GM18519 (cell line): ENCODE measurements at regions not wholly inside any gene's neighbourhood (a gene's known extent, or its start where the extent isn't known, plus 50 kb on each side); places are given as distances from the start of the nearest gene placed in this dataset.
"Not testable (repeated sequence)": the region's sequence is repeated elsewhere in the genome, so short reads cannot be mapped to it uniquely, and the experiment has no call there.

ENCODE experiments used
- ATAC-seq: cut with Tn5 transposase; IDR thresholded peaks from one replicate; pipeline ENCODE4 v1.9.1; 2021; ENCODE audit warnings: mild to moderate bottlenecking, moderate library complexity; ENCODE audit not compliant: unreplicated experiment, low FRiP score

DNA sequence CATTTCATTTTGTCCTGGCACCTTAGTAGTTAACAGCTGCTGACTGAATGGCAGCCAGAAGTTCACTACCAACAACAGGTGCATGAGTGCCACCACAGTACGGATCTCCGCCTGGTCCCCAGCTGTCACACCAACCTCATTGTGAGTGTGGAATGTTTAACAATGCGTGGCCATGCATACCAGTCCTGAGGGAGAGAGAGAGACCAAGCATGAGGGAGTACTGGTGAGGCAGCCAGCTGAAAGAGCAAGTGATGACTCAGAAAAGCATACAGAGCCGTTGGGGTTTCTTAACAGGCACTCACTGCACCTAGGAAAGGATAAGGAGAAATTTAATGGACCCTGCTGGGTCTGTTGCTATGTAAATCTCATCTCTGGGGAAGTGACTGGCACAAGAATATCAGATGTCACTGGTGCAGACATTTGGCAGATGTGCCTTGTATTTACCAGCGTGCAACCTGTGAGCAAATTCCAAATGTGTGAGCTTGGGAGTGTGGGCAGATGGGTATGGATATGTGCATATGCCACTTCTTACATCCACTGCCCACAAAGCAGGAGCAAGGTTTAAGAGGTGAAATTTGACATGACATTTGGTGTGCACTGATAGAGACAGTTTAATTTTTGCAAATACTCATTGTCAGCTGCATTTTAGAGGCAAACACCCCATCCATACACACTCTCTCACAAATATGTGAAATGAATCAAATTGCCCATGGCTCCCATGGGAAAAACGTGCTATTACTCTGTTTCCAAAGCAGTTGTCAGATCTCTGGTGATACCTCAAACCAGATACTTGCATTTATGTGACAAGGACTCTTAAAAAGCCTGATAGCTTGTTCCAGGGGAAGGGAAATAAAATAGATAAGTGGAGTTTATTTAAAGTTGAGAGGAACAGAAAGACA lies 245.2 kb upstream of the ARPP21 start:
- ATAC-seq: no peak

DNA sequence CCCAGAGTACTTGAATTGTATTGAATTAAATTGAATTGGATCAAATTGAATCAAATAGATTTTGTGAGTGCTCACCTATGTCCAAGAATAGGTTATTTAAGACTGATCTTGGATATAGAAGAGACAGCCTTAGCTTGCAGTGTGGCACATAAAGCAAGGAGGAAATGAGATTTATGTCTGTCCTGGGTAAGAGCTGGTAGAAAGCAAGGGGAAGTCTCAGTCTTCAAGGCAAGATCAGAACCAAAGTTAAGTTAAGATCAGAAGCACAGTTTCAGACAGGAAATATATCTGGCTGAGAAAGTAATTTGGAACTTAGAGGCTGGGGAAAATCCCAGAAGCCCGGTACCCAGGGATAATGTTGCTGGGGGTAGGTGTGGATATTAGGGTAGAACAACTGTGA lies 244.4 kb upstream of the ARPP21 start:
- ATAC-seq: no peak

DNA sequence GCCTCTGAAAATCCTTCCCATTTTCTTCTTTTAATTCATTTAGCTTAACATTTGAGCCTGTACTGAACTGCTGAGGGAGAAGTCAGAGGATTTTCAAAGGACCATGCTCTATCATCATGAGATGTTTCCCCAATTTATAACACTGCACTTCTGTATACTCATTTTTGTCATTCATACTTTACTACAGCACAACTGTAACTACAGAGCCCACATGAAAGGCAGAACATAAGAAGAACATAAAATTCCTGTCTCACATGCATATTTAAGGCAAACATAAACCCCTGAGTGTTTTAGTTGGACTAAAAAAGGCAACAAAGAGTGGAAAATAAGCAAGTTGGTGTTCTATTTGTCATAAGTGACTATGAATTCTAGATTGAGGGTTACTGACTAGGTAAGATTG lies 237.7 kb upstream of the ARPP21 start:
- no peak for ATAC-seq

DNA sequence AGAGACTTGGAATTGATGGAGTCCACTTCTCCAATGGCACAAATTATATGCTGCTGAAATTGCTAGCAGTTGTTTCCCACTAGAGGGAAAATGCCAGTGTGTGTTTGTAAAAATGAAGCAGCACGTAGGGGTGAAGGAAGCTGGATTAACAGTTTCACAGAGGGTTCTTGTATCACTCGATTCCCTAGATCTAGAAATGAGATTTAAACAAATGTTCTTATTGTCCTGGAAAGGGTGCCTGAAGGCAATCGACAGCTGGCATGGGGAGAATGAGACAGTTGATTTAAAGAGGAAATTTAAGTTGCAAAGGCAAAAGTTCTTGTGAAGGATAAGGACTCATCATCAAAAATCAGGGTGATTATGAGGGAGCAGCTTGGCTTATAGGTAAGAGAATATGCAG lies 234.8 kb upstream of the ARPP21 start:
- ATAC-seq: no peak

DNA sequence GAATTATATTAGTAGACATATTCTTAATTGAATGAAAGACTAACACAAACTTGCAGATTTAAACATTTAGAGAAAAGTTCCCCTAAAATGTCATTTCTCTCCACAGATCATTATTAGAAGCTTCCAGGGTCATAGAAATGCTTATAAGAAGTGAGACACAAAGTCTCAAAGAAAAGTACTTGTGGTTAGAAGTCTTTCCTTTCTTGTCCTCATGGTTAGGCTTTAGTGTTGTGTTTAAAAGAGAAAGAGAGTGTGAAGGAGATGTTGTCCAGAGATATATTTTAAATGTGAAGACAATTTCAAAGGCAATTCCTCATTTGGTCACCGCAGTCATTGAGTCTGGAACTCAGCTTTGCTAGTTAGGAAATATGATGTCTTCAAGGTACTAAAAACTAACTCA lies 230.4 kb upstream of the ARPP21 start:
- ATAC-seq: no peak

DNA sequence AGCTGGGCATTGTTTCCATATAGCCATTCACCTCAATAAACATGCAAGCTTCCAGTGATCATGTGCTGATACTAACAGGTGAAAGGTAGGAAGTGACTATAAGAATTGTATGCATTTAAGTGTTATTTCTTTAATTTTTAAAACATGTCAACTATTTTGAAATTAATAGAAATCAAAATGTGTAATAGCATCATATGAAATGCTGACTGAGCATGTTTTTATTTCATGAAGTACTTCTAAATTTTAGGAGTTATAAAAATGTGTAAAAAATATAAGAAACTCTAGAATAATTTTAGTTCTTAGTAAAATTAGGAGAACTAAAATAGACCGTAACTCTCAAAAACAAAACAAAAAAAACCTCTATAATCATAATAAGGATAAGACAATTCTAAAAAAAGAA lies 229.3 kb upstream of the ARPP21 start:
- no peak for ATAC-seq

DNA sequence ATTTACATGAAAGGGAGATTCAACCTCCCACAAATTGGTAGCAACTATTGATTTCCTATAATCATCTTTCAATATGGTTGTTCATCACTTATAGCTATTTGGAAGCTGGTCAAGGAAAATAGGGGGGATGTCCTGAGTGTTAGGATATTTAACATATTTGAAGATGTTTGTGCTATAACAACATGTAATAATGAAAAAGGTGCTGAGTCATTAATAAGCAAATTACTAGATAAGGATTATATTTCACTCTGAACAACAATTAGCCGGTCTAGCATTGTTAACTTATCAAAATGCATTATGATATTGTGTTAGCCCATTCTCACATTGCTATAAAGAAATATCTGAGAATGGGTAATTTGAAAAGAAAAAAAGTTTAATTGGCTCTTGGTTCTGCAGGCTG lies 225.8 kb upstream of the ARPP21 start:
- ATAC-seq: no peak

DNA sequence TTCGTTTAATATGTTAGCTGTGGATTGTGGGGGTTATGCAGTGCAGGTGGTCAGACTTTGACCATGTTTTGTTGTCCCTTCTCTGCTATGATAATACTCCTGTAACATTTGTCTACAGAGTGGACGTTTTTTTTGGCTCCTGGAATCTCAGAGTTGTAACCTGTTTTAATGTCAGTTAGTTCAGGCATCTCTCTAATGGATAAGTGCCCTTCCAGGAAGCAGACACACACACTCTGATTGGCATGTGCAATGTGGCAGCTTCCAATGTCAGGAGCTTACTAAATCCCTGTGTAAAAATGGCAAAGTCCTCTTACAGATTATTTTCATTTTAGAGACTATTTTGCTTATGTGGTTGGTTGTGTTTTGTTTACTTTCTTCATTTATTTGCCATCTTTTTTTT lies 222.2 kb upstream of the ARPP21 start:
- no peak for ATAC-seq

DNA sequence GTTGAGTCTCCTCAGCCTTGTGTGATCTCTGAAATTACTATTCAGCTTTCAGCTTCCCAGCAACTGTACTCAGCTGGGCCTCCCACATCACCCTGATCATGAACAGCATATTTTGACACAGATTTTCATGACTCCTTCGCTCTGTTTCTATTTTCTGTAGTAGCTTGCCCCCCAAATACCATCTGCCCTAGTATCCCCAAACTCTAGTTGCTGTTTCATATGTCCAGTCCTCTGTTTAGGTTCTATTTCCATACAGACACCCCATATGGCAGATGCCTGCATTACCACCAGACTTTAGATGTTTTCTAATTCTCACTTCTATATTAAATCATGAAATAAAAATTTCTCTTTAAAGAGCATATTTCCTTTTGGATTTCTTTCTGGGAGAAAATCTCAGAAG lies 217.2 kb upstream of the ARPP21 start:
- ATAC-seq: no peak

DNA sequence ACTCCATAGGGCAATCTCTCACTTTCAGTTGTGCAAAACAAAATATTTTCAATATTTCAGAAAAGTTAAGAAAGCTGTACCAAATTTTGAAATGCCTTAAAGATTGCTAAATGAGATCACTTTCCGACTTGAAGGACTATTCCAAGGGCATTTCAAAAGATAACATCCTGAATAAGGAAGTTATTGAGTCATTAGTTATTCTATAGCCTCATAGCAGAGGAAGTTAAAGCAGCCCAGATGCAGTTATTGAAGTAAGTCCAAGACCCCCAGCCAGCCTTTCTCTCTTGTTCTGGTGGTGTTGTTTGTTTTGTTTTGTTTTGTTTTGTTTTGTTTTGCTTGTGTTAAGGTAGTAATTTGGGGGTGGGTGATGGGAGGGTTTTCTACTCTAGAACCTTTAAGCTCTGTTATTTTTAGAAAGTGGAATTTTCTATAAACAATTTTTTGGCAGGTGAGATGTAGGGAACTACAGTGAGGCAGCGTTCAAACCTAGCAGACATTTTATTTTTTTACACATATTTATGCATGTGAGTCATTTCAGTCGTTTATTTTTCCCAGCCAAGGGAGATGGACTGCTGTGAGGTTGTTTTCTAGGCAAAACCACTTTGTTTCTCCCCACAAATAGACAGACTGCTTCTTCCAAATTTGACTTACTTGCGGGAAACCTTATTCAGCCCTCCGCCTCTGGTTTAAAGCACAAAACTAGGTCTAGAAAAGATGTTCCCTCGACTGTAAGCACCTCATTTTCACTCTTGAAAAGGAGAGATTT lies 216.3 kb upstream of the ARPP21 start:
- ATAC-seq: no peak

DNA sequence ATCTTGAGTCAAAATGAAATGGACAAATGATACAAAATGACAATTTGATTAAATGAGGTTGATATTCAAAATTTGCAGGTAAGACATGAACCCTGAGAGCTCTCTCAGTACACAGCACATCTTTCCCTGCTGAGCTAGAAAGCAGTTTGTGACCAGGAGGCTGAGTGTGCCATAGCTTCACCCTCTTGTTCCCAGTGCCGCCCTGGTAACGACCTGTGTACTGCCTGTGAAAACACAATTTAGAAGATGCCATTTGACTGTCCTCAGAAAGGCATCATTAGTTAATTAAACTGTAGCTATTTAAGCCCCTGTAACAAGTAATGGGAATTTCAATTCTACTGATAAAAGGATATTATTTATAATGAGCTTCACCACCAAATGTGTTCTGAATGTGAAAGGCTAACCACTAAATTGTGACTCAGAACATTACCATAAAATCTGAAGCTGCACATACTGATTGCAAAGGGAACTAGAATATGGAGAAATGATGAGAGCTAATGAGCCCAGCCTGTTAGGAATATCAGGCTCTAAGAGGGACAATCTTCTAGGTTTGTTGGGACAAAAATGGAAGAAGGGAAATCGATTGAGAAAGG lies 212.9 kb upstream of the ARPP21 start:
- ATAC-seq: no peak

DNA sequence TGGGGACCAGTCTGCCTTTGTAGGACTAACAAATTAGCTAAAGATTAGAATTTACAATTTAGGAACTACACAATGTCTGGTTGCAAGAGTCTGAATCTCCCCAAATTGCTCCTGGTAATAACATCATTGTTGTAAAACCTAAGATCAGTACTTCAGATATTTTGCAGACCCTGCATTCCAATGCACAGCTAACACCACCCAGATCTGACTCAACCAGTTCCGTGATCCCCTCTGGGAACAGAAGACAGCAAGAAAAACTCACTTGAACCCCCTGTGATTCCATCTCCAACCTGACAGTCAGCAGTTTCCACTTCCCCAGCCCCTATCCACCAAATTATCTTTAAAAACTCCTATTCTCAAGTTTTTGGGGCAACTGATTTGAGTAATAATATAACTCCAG lies 201.9 kb upstream of the ARPP21 start:
- ATAC-seq: no peak

DNA sequence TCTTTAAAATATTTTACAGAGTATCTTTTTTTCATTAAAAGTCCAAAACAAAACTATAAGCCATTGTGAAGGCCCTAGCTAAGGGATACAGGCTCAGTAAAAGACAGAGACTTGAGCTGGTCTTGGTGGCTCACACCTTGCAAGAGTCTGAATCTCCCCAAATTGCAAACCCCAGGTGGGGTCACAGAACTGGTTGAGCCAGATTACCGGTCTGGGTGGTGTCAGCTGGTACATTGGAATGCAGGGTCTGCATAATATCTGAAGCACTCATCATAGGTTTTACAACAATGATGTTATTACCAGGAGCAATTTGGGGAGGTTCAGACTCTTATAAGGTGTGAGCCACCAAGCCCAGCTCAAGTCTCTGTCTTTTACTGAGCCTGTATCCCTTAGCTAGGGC lies 201.2 kb upstream of the ARPP21 start:
- ATAC-seq: no peak

DNA sequence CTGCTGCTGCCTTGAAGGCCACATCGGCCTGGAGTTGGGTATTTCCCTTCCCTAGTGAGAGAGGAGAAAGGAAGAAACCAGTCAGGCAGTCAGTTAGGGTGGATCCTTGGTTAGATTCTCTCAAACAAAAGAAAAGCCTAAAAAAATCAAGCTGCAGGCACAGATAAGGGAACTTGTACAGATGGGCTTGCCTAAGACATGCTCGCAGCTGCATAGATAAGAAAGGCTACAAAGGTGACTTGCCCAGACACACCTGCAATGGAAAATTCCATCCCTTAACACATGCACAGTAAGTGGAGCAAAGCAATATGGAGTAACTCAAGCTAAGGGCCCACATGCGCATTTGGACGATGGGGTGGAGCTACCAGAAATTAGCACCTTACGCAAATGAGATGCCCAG lies 199.7 kb upstream of the ARPP21 start:
- no peak for ATAC-seq

DNA sequence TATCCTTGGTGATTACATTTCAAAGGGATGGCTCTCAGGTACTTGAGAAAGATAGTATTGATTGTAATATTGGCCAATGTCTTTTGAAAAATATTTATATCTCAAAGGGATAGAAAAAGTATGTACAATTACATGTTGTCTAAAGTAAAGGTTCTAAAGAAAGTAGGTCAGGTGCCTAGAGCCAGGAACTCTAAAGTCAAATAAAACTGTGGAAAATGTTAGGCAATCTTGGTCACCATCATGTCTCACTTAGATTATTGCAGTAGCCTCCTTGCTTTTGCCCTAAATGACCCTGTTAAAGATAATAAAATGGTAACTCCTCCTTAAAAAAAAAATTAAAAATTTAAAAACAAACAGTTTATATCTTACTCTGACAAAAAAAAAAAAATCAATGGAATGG lies 198.5 kb upstream of the ARPP21 start:
- no peak for ATAC-seq

DNA sequence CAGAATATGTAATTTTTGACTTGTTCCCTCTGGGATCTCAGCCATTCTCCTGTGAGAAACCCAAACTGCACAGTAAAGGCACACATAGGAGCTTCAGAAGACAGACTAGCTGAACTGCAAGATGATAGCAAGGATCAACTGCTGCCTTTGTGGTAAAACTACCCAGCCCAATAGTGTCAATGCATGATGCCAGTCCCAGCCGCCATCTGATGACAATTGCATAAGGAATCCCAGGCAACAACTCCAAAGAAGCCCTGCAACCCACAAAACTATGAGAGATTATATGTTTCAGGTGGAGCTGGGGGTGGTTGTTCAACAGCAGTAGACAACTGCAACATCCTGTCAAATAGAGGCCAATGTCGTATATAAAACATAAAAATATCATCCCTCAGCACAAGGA lies 192.4 kb upstream of the ARPP21 start:
- ATAC-seq: no peak

DNA sequence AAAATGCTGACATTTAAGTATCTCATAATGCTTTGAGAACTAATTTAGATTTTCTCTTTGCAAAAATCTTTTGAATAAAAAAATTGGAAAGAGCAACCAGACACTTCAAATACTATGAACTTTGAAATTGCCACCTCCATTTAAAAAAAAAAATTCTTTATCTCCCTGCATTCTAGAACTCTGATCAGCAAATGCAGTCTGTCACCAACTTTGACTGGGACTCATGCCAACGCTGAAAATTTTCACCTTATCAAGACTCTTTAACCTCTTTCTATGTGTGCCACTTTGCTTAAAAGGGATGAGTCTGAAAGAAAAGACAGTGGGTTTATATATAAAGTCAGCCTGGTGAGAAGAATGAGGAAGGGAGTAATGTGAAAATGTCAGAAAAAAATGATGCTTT lies 191.2 kb upstream of the ARPP21 start:
- no peak for ATAC-seq

DNA sequence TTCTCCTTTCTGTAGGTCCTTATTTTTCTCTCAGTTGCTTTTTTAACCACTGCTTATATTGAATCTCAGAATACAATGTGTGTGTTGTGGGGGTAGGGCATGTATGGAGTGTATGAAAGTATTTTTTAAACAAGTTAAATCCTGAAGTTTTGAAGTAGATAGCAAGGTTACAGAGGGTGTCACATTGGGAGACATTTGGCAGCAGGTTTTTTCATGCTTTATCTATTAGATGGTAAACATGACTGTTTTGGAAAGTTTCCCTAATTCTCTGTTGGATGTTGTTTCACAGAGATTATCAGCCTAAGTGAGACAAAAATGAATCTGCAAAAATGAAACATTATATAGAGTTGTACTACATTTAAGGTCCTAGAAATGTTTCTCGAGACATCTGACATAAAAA lies 190.6 kb upstream of the ARPP21 start:
- ATAC-seq: no peak

DNA sequence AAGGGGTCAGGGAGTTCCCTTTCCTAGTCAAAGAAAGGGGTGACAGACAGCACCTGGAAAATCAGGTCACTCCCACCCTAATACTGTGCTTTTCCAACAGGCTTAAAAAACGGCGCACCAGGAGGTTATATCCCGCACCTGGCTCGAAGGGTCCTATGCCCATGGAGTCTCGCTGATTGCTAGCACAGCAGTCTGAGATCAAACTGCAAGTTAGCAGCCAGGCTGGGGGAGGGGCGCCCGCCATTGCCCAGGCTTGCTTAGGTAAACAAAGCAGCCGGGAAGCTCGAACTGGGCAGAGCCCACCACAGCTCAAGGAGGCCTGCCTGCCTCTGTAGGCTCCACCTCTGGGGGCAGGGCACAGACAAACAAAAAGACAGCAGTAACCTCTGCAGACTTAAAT lies 184.5 kb upstream of the ARPP21 start:
- not testable (repeated sequence) for ATAC-seq

DNA sequence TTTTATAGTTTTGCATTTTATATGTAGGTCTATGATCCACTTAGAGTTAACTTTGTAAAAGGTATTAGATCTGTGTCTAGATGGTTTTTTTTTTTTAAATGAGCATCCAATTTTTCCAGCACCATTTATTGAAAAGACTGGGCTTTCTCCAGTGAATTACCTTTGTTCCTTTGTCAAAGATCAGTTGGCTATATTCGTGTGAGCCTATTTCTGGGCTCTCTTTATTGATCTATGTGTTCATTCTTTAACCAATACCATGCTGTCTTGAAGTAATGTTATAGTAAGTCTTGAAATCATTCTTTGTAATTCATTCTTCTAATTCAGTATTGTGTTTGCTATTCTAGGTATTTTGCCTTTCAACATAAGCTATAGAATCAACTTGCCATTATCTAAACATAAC lies 165.4 kb upstream of the ARPP21 start:
- no peak for ATAC-seq

DNA sequence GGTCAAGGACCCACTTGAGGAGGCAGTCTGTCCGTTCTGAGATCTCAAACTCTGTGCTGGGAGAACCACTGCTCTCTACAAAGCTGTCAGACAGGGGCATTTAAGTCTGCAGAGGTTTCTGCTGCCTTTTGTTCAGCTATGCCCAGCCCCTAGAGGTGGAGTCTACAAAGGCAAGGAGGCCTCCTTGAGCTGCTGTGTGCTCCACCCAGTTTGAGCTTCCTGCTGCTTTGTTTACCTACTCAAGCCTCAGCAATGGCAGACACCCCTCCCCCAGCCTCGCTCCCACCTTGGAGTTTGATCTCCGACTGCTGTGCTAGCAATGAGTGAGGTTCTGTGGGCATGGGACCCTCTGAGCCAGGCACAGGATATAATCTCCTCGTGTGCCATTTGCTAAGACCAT lies 156.8 kb upstream of the ARPP21 start:
- not testable (repeated sequence) for ATAC-seq

DNA sequence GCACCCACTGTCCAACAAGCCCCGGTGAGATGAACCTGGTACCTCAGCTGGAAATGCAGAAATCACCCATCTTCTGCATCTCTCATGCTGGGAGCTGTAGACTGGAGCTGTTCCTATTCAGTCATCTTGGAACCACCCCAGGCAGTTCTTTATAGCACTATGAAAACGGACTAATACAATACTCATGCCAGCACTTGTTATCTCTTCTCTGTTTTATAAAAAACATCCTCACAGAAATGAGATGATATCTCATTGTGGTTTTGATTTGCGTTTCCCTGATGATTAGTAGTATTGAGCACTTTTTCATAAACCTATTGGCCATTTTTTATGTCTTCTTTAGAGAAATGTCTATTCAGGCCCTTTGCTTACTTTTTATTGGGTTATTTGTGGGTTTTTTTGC lies 156.2 kb upstream of the ARPP21 start:
- no peak for ATAC-seq
